ENCODE measurements at regions not wholly inside any gene's neighbourhood (a gene's known extent, or its start where the extent isn't known, plus 50 kb on each side); places are given as distances from the start of the nearest gene placed in this dataset.

GRCh38 chr6:100944644-100945043 lies 63.5 kb upstream of the ASCC3 start:
- H3K9ac ChIP-seq (ENCODE audit: low read depth in 1 of 2, low read length in 2 of 2) = no peak overlapping the region
- no peaks in the 10 kb centered on the region for H3K4me1 ChIP-seq (ENCODE audit: control insufficient read depth in 2 of 2, insufficient read depth in 2 of 2, low read length in 2 of 2)
- H3K27me3 ChIP-seq (ENCODE audit: control insufficient read depth in 2 of 2, insufficient read depth in 2 of 2, low read length in 2 of 2) = no peaks in the 10 kb centered on the region
- H3K9me3 ChIP-seq (ENCODE audit: control insufficient read depth in 2 of 2, low read length in 2 of 2) = no peaks in the 10 kb centered on the region
- no peak overlapping the region for H3K4me3 ChIP-seq (ENCODE audit: low read length in 2 of 2)
- H3K27ac ChIP-seq (ENCODE audit: low read depth in 2 of 2, low read length in 2 of 2) = no peak overlapping the region
- H3K36me3 ChIP-seq (ENCODE audit: control insufficient read depth in 2 of 2, insufficient read depth in 2 of 2, low read length in 2 of 2) = no peaks in the 10 kb centered on the region

- no peak overlapping the region for H3K4me3 ChIP-seq (ENCODE audit: low read length in 2 of 2)
- H3K27ac ChIP-seq (ENCODE audit: low read depth in 2 of 2, low read length in 2 of 2) = no peak overlapping the region
- no peaks in the 10 kb centered on the region for H3K9me3 ChIP-seq (ENCODE audit: control insufficient read depth in 2 of 2, low read length in 2 of 2)
- H3K27me3 ChIP-seq (ENCODE audit: control insufficient read depth in 2 of 2, insufficient read depth in 2 of 2, low read length in 2 of 2) = no peaks in the 10 kb centered on the region
- H3K36me3 ChIP-seq (ENCODE audit: control insufficient read depth in 2 of 2, insufficient read depth in 2 of 2, low read length in 2 of 2) = no peaks in the 10 kb centered on the region
- no peak overlapping the region for H3K9ac ChIP-seq (ENCODE audit: low read depth in 1 of 2, low read length in 2 of 2)
- no peaks in the 10 kb centered on the region for H3K4me1 ChIP-seq (ENCODE audit: control insufficient read depth in 2 of 2, insufficient read depth in 2 of 2, low read length in 2 of 2)
Measured at GRCh38 chr6:100946021-100946540, 65.0 kb upstream of the ASCC3 start.

- Histone ChIP-seq H3K36me3 (ENCODE audit: control insufficient read depth in 2 of 2, insufficient read depth in 2 of 2, low read length in 2 of 2) (no peaks in the 10 kb centered on the region), H3K4me1 (ENCODE audit: control insufficient read depth in 2 of 2, insufficient read depth in 2 of 2, low read length in 2 of 2) (no peaks in the 10 kb centered on the region), H3K27me3 (ENCODE audit: control insufficient read depth in 2 of 2, insufficient read depth in 2 of 2, low read length in 2 of 2) (no peaks in the 10 kb centered on the region), H3K27ac (ENCODE audit: low read depth in 2 of 2, low read length in 2 of 2) (no peak overlapping the region), H3K4me3 (ENCODE audit: low read length in 2 of 2) (no peak overlapping the region), H3K9ac (ENCODE audit: low read depth in 1 of 2, low read length in 2 of 2) (no peak overlapping the region), H3K9me3 (ENCODE audit: control insufficient read depth in 2 of 2, low read length in 2 of 2) (no peaks in the 10 kb centered on the region)
Measured at GRCh38 chr6:100946711-100947110, 65.6 kb upstream of the ASCC3 start.

- no peak overlapping the region for H3K9ac ChIP-seq (ENCODE audit: low read depth in 1 of 2, low read length in 2 of 2)
Measured at GRCh38 chr6:100948381-100949133, 67.4 kb upstream of the ASCC3 start.

GRCh38 chr6:100952006-100952405 lies 70.9 kb upstream of the ASCC3 start:
- Histone ChIP-seq H3K36me3 (ENCODE audit: control insufficient read depth in 2 of 2, insufficient read depth in 2 of 2, low read length in 2 of 2) (no peaks in the 10 kb centered on the region), H3K27me3 (ENCODE audit: control insufficient read depth in 2 of 2, insufficient read depth in 2 of 2, low read length in 2 of 2) (no peaks in the 10 kb centered on the region), H3K4me3 (ENCODE audit: low read length in 2 of 2) (no peak overlapping the region), H3K9me3 (ENCODE audit: control insufficient read depth in 2 of 2, low read length in 2 of 2) (no peaks in the 10 kb centered on the region), H3K4me1 (ENCODE audit: control insufficient read depth in 2 of 2, insufficient read depth in 2 of 2, low read length in 2 of 2) (no peaks in the 10 kb centered on the region), H3K27ac (ENCODE audit: low read depth in 2 of 2, low read length in 2 of 2) (no peak overlapping the region), H3K9ac (ENCODE audit: low read depth in 1 of 2, low read length in 2 of 2) (no peak overlapping the region)

More at GRCh38 chr6:100948381-100949133, 67.4 kb upstream of the ASCC3 start:
- H3K9me3 ChIP-seq (ENCODE audit: control insufficient read depth in 2 of 2, low read length in 2 of 2) = no peaks in the 10 kb centered on the region
- H3K4me3 ChIP-seq (ENCODE audit: low read length in 2 of 2) = no peak overlapping the region
- no peaks in the 10 kb centered on the region for H3K4me1 ChIP-seq (ENCODE audit: control insufficient read depth in 2 of 2, insufficient read depth in 2 of 2, low read length in 2 of 2)
- no peak overlapping the region for H3K27ac ChIP-seq (ENCODE audit: low read depth in 2 of 2, low read length in 2 of 2)
- H3K36me3 ChIP-seq (ENCODE audit: control insufficient read depth in 2 of 2, insufficient read depth in 2 of 2, low read length in 2 of 2) = no peaks in the 10 kb centered on the region
- no peaks in the 10 kb centered on the region for H3K27me3 ChIP-seq (ENCODE audit: control insufficient read depth in 2 of 2, insufficient read depth in 2 of 2, low read length in 2 of 2)

- no peak overlapping the region for H3K9ac ChIP-seq (ENCODE audit: low read depth in 1 of 2, low read length in 2 of 2)
- no peaks in the 10 kb centered on the region for H3K9me3 ChIP-seq (ENCODE audit: control insufficient read depth in 2 of 2, low read length in 2 of 2)
- no peak overlapping the region for H3K27ac ChIP-seq (ENCODE audit: low read depth in 2 of 2, low read length in 2 of 2)
- H3K4me1 ChIP-seq (ENCODE audit: control insufficient read depth in 2 of 2, insufficient read depth in 2 of 2, low read length in 2 of 2) = no peaks in the 10 kb centered on the region
- no peak overlapping the region for H3K4me3 ChIP-seq (ENCODE audit: low read length in 2 of 2)
- H3K27me3 ChIP-seq (ENCODE audit: control insufficient read depth in 2 of 2, insufficient read depth in 2 of 2, low read length in 2 of 2) = no peaks in the 10 kb centered on the region
- no peaks in the 10 kb centered on the region for H3K36me3 ChIP-seq (ENCODE audit: control insufficient read depth in 2 of 2, insufficient read depth in 2 of 2, low read length in 2 of 2)
Measured at GRCh38 chr6:100959280-100959679, 78.2 kb upstream of the ASCC3 start.

- H3K27me3 ChIP-seq (ENCODE audit: control insufficient read depth in 2 of 2, insufficient read depth in 2 of 2, low read length in 2 of 2) = no peaks in the 10 kb centered on the region
- H3K36me3 ChIP-seq (ENCODE audit: control insufficient read depth in 2 of 2, insufficient read depth in 2 of 2, low read length in 2 of 2) = no peaks in the 10 kb centered on the region
- H3K27ac ChIP-seq (ENCODE audit: low read depth in 2 of 2, low read length in 2 of 2) = no peak overlapping the region
Measured at GRCh38 chr6:100962466-100962865, 81.3 kb upstream of the ASCC3 start.

GRCh38 chr6:100965067-100965466 lies 83.9 kb upstream of the ASCC3 start:
- H3K36me3 ChIP-seq (ENCODE audit: control insufficient read depth in 2 of 2, insufficient read depth in 2 of 2, low read length in 2 of 2) = no peaks in the 10 kb centered on the region
- H3K9me3 ChIP-seq (ENCODE audit: control insufficient read depth in 2 of 2, low read length in 2 of 2) = no peaks in the 10 kb centered on the region
- no peak overlapping the region for H3K4me3 ChIP-seq (ENCODE audit: low read length in 2 of 2)
- no peaks in the 10 kb centered on the region for H3K27me3 ChIP-seq (ENCODE audit: control insufficient read depth in 2 of 2, insufficient read depth in 2 of 2, low read length in 2 of 2)
- H3K9ac ChIP-seq (ENCODE audit: low read depth in 1 of 2, low read length in 2 of 2) = no peak overlapping the region
- H3K27ac ChIP-seq (ENCODE audit: low read depth in 2 of 2, low read length in 2 of 2) = no peak overlapping the region
- no peaks in the 10 kb centered on the region for H3K4me1 ChIP-seq (ENCODE audit: control insufficient read depth in 2 of 2, insufficient read depth in 2 of 2, low read length in 2 of 2)

More at GRCh38 chr6:100962466-100962865, 81.3 kb upstream of the ASCC3 start:
- H3K4me1 ChIP-seq (ENCODE audit: control insufficient read depth in 2 of 2, insufficient read depth in 2 of 2, low read length in 2 of 2) = no peaks in the 10 kb centered on the region
- H3K9ac ChIP-seq (ENCODE audit: low read depth in 1 of 2, low read length in 2 of 2) = no peak overlapping the region
- no peak overlapping the region for H3K4me3 ChIP-seq (ENCODE audit: low read length in 2 of 2)
- H3K9me3 ChIP-seq (ENCODE audit: control insufficient read depth in 2 of 2, low read length in 2 of 2) = no peaks in the 10 kb centered on the region

GRCh38 chr6:100968949-100969348 lies 87.8 kb upstream of the ASCC3 start:
- Histone ChIP-seq H3K27ac (ENCODE audit: low read depth in 2 of 2, low read length in 2 of 2) (no peak overlapping the region), H3K27me3 (ENCODE audit: control insufficient read depth in 2 of 2, insufficient read depth in 2 of 2, low read length in 2 of 2) (no peaks in the 10 kb centered on the region), H3K4me1 (ENCODE audit: control insufficient read depth in 2 of 2, insufficient read depth in 2 of 2, low read length in 2 of 2) (no peaks in the 10 kb centered on the region), H3K9me3 (ENCODE audit: control insufficient read depth in 2 of 2, low read length in 2 of 2) (no peaks in the 10 kb centered on the region), H3K4me3 (ENCODE audit: low read length in 2 of 2) (no peak overlapping the region), H3K36me3 (ENCODE audit: control insufficient read depth in 2 of 2, insufficient read depth in 2 of 2, low read length in 2 of 2) (no peaks in the 10 kb centered on the region), H3K9ac (ENCODE audit: low read depth in 1 of 2, low read length in 2 of 2) (no peak overlapping the region)

- Histone ChIP-seq H3K36me3 (ENCODE audit: control insufficient read depth in 2 of 2, insufficient read depth in 2 of 2, low read length in 2 of 2) (no peaks in the 10 kb centered on the region), H3K27ac (ENCODE audit: low read depth in 2 of 2, low read length in 2 of 2) (no peak overlapping the region), H3K9ac (ENCODE audit: low read depth in 1 of 2, low read length in 2 of 2) (no peak overlapping the region), H3K4me1 (ENCODE audit: control insufficient read depth in 2 of 2, insufficient read depth in 2 of 2, low read length in 2 of 2) (no peaks in the 10 kb centered on the region), H3K27me3 (ENCODE audit: control insufficient read depth in 2 of 2, insufficient read depth in 2 of 2, low read length in 2 of 2) (no peaks in the 10 kb centered on the region), H3K9me3 (ENCODE audit: control insufficient read depth in 2 of 2, low read length in 2 of 2) (no peaks in the 10 kb centered on the region), H3K4me3 (ENCODE audit: low read length in 2 of 2) (no peak overlapping the region)
Measured at GRCh38 chr6:100979267-100979666, 98.1 kb upstream of the ASCC3 start.

Data from mucosa of rectum (tissue), 2 donors.